ENCODE measurements at regions not wholly inside any gene's neighbourhood (a gene's known extent, or its start where the extent isn't known, plus 50 kb on each side); places are given as distances from the start of the nearest gene placed in this dataset.

DNA sequence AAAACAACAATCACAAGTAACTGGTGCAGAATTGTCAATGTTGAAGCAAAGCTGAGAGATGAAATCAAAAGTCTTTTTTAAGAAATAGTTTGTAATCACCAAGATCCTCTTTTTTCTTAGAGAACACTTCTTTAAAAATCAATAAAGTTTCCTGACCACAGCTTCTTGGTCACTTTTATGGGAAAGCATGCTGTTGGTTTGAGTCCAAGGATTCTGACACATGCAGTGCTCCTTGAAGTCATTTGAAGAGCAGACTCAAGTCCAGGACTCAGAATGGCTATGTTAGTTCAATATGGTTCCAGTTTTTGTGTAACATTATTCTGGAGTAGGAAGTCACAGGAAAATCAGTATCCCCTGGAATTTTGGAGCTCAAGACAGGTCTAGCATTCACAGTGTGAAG lies 480.6 kb downstream of the NR2F1-AS1 start:
- TF ChIP-seq EZH2phosphoT487 (IDR thresholded peaks at IDR 0.05; ENCODE audit: low read depth): no peak
- no peak for TF ChIP-seq CTCF (IDR thresholded peaks at IDR 0.05; ENCODE audit: low read depth, low read length)
- Histone ChIP-seq H3K9ac (ENCODE audit: low read length) (no peak overlapping the region), H3K4me3 (ENCODE audit: low read length) (no peak overlapping the region), H3K4me2 (ENCODE audit: low read length) (no peak overlapping the region), H3K36me3 (replicated peaks; ENCODE audit: low read depth, low read length) (no peaks in the 10 kb centered on the region), H3K27ac (ENCODE audit: low read length) (no peak overlapping the region), H3K79me2 (ENCODE audit: low read length) (no peaks in the 10 kb centered on the region), H3K4me1 (ENCODE audit: low read length) (no peaks in the 10 kb centered on the region), H3K9me3 (ENCODE audit: insufficient read depth, low read length) (no peaks in the 10 kb centered on the region), H3K27me3 (ENCODE audit: low read depth, low read length) (no peaks in the 10 kb centered on the region), H4K20me1 (ENCODE audit: insufficient read depth, low read length) (no peaks in the 10 kb centered on the region), H2AFZ (ENCODE audit: low read depth, low read length) (no peak overlapping the region)

- TF ChIP-seq CTCF (IDR thresholded peaks at IDR 0.05; ENCODE audit: low read depth, low read length): no peak
- no peak for TF ChIP-seq EZH2phosphoT487 (IDR thresholded peaks at IDR 0.05; ENCODE audit: low read depth)
- Histone ChIP-seq H3K4me1 (ENCODE audit: low read length) (no peaks in the 10 kb centered on the region), H4K20me1 (ENCODE audit: insufficient read depth, low read length) (no peaks in the 10 kb centered on the region), H3K9me3 (ENCODE audit: insufficient read depth, low read length) (no peaks in the 10 kb centered on the region), H2AFZ (ENCODE audit: low read depth, low read length) (no peak overlapping the region), H3K36me3 (replicated peaks; ENCODE audit: low read depth, low read length) (no peaks in the 10 kb centered on the region), H3K27ac (ENCODE audit: low read length) (no peak overlapping the region), H3K4me3 (ENCODE audit: low read length) (no peak overlapping the region), H3K9ac (ENCODE audit: low read length) (no peak overlapping the region), H3K4me2 (ENCODE audit: low read length) (no peak overlapping the region), H3K79me2 (ENCODE audit: low read length) (no peaks in the 10 kb centered on the region), H3K27me3 (ENCODE audit: low read depth, low read length) (no peaks in the 10 kb centered on the region)
Observed at GRCh38 chr5:93099902-93100347, 481.1 kb downstream of the NR2F1-AS1 start.

- no peak for TF ChIP-seq EZH2phosphoT487 (IDR thresholded peaks at IDR 0.05; ENCODE audit: low read depth)
- TF ChIP-seq CTCF (IDR thresholded peaks at IDR 0.05; ENCODE audit: low read depth, low read length): no peak
- Histone ChIP-seq H3K27ac (ENCODE audit: low read length) (no peak overlapping the region), H3K36me3 (replicated peaks; ENCODE audit: low read depth, low read length) (no peaks in the 10 kb centered on the region), H3K27me3 (ENCODE audit: low read depth, low read length) (no peaks in the 10 kb centered on the region), H2AFZ (ENCODE audit: low read depth, low read length) (no peak overlapping the region), H3K9ac (ENCODE audit: low read length) (no peak overlapping the region), H3K9me3 (ENCODE audit: insufficient read depth, low read length) (no peaks in the 10 kb centered on the region), H3K4me1 (ENCODE audit: low read length) (no peaks in the 10 kb centered on the region), H4K20me1 (ENCODE audit: insufficient read depth, low read length) (no peaks in the 10 kb centered on the region), H3K4me2 (ENCODE audit: low read length) (no peak overlapping the region), H3K4me3 (ENCODE audit: low read length) (no peak overlapping the region), H3K79me2 (ENCODE audit: low read length) (no peaks in the 10 kb centered on the region)
Observed at GRCh38 chr5:93096561-93096960, 484.5 kb downstream of the NR2F1-AS1 start.

GRCh38 chr5:93092349-93093105 lies 488.5 kb downstream of the NR2F1-AS1 start:
- Histone ChIP-seq H3K4me3 (ENCODE audit: low read length) (no peak overlapping the region), H3K4me1 (ENCODE audit: low read length) (no peaks in the 10 kb centered on the region), H3K36me3 (replicated peaks; ENCODE audit: low read depth, low read length) (no peaks in the 10 kb centered on the region), H2AFZ (ENCODE audit: low read depth, low read length) (no peak overlapping the region), H3K9me3 (ENCODE audit: insufficient read depth, low read length) (no peaks in the 10 kb centered on the region), H3K27me3 (ENCODE audit: low read depth, low read length) (no peaks in the 10 kb centered on the region), H3K4me2 (ENCODE audit: low read length) (no peak overlapping the region), H4K20me1 (ENCODE audit: insufficient read depth, low read length) (no peaks in the 10 kb centered on the region), H3K9ac (ENCODE audit: low read length) (no peak overlapping the region), H3K79me2 (ENCODE audit: low read length) (no peaks in the 10 kb centered on the region), H3K27ac (ENCODE audit: low read length) (no peak overlapping the region)
- TF ChIP-seq EZH2phosphoT487 (IDR thresholded peaks at IDR 0.05; ENCODE audit: low read depth) (no peak), CTCF (IDR thresholded peaks at IDR 0.05; ENCODE audit: low read depth, low read length) (no peak)

All from OCI-LY3 (cell line).